ENCODE measurements at regions not wholly inside any gene's neighbourhood (a gene's known extent, or its start where the extent isn't known, plus 50 kb on each side); places are given as distances from the start of the nearest gene placed in this dataset.
"Not testable (repeated sequence)": the region's sequence is repeated elsewhere in the genome, so short reads cannot be mapped to it uniquely, and the experiment has no call there.

DNA sequence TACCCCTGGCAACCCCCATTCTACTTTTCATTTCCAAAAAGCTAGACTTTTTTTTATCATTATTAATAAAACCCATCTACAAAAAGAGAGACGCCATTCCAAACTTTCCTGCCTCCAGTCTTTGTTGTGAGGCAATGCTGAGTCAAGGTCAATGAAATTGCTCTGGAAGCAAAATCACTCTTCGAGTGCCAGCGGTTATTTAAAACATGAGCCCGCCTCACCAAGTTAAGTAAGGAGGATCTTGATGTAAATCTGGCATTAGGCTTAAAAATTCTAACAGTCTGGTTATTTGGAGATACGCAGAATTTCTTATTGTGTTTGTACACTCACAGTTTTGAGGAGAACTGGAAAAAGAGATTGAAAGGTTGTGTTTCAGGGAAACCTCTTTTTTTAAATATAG is 1196.3 kb downstream of the TYW1 start:
- no peak for DNase-seq

DNA sequence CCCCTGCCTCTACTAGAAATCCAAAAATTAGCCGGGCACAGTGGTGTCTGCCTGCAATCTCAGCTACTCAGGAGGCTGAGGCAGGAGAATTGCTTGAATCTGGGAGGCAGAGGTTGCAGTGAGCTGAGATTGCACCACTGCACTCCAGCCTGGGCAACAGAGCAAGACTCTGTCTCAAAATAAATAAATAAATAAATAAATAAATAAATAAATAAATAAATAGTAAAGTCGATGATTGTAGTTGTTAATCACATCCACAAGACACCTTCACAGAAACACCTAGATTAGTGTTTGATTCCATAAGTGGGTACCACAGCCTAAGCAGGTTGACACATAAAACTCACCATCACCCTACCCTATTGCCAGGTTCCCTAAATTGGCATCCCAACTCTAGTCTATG is 1199.0 kb downstream of the TYW1 start:
- not testable (repeated sequence) for DNase-seq

DNA sequence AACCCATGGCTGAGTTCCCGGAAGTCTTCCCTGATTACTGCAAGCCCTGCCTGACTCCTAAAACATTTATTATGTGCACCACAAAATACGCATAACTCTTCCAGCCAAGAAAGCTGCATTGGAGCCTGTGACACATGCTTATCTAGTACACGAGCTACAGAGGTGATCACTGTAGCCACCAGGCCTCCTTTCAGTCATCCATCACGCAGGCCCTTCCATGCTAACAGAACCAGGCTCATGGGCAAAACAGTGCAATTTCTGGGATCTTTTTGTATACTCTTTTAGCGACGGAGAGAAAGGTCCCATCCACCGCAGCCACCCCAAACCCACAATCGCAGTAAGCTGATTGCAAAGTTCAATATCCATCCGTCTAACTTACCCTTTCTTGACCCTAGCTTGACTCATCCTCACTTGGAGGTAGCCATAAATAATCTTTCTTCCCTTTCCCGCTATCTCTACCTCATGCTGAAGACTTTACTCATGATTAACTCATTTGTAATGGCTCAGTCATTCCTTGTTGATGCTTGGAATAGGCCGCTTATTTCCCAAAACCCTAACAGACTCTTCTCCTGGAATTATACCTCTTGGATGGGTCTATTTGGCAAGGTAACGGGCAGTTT is 1203.5 kb downstream of the TYW1 start:
- DNase-seq: no peak

DNA sequence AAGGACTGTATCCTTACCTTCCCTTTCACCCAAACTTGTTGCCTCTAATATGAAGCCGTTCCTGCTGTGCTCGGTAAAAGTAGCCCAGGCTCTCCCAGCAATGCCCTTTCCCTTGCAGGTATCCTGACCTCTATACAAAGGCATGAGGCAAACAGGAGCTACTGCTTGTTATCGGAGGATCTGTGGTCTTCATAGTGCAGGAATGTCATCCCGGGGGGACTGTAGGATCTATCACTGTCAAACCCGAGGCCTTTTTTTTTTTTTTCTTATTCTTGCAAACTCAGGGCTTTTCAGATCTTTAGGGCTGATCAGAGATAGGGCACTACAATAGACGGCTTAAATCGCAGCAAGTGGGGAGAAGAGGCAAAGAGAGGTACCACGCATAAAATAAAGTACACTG is 1206.6 kb downstream of the TYW1 start:
- no peak for DNase-seq

DNA sequence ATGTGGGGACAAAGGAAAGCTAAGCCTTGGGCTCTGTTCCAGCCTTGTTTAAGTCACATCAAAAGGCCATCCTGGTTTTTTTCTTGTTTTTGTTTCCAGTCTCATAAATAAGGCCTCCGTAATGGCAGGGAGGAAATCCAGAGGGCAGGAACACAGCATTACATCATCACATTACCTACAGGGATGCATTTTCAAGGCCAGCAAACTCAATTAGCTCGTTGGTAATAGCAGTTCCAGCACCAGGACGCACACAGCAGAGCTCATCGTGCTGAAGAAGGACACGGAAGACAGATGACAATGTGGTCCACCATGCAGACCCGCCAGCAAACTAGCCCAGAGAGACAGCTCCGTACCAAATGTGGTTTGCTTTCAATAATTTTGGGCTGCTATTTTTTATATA is 1209.2 kb downstream of the TYW1 start:
- DNase-seq: no peak

DNA sequence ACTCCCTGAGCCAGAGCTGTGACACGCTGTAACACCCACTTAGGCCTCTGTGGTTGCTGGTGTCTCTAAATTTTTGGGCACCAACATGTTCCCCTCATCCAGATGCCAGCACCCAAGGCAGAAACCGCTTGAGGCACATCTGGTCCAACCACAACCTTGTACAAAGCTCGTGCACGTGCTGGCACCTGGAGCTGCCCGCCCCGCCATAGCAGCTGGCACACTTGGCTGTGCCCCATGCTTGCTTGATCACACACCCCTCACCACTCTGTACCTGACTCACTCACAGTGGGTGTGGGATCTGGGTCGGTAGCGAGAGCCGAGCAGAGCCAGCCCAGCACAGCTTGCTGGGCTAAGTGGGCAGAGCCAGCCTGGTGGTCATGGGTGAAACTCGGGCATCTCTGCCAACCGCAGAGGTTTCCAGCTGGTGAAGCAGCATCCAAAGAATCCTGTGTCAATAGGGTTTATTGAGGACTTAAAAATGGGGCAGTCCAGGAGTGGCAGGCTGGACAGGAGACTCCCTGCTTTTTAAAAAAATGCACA is 1210.4 kb downstream of the TYW1 start:
- no peak for DNase-seq

DNA sequence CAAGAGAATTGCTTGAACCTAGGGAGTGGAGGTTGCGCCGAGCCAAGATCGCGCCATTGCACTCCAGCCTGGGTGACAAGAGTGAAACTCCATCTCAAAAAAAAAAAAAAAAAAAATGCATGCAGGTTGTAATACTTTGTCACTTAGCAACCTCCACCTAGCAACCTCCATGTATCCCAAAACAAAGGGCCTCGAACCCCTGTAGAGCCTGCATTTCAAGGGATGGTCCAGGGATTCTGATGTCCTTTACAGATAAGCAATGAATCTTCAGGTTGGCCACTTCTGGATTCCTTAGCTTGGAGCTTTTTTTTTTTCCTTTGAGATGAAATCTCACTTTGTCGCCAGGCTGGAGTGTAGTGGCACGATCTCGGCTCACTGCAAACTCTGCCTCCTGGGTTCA is 1211.0 kb downstream of the TYW1 start:
- DNase-seq: no peak

DNA sequence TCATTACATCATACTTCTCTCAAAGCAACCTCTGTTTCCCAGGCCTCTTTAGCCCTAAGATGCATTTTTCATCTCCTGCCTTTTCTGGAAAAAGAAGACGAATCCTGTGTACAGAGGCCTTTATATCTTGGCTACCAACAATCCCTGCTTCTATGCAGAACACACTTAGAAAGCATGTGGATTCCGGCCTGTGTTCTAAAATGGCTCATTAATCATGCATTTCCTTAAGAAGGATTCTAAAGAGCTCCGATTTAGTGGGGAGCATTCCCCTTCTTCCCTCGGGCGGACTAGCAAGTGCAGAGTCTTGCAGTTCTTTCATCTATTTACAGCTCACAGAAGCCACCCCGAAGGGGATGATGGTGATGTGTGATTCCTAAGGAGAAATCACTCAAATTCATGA is 1212.9 kb downstream of the TYW1 start:
- DNase-seq: no peak

DNA sequence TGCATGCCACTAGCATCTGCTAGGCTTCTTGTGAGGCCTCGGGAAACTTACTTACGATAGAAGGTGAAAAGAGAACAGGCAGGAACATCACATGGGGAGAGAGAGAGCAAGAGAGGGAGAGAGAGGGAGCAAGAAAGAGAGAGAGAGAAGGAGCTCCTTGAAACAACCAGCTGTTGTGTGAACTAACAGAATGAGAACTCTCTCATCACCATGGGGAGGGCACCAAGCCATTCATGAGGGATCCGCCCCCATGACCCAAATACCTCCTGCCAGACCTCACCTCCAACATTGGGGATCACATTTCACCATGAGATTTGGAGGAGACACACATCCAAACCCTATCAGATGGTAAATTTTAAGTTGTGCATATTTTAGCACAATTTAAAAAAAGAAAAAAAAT is 1217.2 kb downstream of the TYW1 start:
- DNase-seq: no peak

DNA sequence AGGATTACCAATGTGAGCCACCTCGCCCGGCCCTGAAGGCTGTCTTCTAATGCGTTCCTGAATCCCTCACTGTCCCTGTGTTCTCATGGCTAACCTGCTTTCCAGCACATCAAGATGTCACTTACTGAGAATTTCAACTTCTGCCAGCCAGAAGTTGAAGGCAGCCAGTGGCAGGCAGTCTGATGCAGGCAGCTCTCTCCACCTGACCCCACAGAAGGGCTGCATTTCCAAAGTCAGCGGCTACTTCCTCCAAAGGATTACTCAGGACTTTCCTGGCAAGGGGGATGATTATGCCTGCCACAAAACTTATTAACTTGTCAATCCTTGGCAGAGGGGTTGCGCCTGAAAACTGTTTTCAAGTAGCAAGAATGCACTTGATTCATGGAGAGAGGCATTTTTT is 1219.4 kb downstream of the TYW1 start:
- DNase-seq: no peak

DNA sequence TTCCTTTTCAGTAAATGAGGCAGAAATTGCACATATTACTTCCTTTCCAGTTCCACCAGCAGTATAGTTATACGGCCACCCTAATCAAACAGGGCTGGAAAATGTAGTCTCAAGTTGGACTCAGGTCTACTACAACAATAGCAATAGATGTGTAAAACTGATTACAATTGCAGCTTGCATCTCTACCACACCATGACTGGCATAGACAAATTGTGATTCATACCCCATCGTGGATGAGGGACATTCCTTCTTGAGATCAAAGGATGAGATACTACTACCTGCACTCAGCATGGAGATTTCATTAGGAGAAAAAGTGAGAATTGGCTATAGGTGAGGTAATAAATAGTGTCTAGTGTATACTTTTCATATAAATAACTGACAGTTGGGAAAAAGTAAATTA is 1220.8 kb downstream of the TYW1 start:
- no peak for DNase-seq

DNA sequence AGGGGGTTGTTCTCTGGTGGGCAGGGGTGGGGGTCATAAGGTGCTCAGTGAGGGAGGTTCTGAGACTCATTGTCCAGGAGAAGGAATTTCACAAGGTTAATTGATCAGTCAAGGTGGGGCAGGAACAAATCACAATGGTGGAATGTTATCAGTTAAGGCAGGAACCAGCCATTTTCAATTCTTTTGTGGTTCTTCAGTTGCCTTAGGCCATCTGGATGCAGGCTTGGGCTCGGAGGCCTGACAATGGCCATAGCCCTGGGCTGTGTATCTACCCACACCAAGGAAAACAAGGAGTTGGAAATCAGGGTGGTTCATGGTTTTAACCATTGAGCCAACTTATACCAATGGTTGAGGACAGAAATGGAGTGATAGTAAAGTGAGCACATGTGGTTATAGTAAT is 1221.8 kb downstream of the TYW1 start:
- no peak for DNase-seq

DNA sequence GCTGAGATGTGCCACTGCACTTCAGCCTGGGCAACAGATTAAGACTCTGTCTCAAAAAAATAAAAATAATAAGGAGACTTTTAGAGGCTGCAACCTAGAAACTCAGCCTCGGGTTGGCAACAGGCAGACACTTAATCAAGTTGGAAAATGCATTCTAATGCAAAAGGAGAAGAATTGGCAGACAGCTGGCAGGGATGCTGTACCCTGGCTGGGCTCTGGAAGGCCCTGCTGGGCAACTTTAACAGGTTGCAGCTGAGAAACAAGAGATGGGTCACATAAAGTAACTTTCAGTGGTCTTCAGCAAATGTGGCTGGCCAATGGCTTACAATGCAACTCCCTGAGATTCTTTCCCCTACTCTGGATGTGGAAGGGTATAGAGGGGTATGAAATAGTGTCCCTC is 1225.7 kb downstream of the TYW1 start:
- no peak for DNase-seq

DNA sequence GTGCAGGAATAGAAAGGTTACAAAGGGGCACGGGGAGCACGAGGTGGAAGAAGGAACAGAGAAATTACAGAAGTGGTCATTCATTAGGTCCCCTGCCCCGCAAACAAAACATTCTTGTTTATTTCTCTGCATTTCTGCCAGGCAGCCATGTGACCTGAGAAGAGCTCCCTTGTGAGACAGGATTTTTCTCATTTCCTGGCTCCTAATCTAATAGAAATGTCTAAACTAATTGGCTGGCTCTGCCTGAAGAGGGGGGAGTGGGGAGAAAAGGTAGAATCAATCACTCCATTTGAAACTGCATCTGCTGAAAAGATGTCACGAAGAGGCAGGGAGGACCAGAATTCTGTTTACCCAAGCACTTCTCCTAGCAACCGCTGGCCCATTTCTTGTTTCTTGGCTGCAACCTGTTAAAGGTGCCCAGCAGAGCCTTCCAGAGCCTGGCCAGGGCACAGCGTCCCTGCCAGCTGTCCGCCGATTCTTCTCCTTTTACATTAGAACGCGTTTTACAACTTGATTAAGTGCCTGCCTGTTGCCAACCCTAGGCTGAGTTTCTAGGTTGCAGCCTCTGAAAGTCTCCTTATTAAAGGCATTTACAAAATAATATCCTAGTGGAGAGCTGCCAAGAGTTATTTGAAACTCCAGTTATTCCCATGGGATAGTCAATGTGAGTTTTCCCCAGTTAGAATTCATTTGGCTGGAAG is 1227.6 kb downstream of the TYW1 start:
- peak; percentile 63 to 84 for DNase-seq

DNA sequence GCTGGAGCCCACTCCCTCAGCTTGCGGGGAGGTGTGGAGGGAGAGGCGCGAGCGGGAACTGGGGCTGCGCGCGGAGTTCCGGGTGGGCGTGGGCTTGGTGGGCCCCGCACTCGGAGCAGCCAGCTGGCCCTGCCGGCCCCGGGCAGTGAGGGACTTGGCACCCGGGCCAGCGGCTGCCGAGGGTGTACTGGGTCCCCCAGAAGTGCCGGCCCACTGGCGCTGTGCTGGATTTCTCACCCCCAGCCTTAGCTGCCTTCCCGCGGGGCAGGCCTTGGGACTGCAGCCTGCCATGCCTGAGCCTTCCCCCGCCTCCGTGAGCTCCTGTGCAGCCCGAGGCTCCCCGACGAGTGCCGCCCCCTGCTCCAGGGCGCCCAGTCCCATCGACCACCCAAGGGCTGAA is 1234.4 kb downstream of the TYW1 start:
- not testable (repeated sequence) for DNase-seq

DNA sequence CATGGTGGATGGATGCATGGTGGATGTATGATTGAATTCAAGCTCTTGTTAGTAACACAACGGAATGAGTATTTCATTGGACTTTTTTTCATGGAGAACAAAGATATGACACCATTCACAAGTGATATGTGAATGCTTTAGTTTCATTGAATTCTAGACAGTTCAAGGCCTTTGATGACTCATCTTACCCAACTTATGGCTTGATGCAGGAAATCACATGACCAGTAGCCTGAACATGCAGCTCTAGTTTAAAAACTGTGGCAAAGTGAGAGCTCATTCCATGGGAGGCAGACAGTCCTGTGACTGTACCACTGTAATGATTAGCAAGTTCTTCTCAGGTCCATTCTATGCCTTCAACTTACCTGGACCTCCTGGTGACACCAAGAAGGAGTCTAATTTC is 1239.3 kb downstream of the TYW1 start:
- no peak for DNase-seq

DNA sequence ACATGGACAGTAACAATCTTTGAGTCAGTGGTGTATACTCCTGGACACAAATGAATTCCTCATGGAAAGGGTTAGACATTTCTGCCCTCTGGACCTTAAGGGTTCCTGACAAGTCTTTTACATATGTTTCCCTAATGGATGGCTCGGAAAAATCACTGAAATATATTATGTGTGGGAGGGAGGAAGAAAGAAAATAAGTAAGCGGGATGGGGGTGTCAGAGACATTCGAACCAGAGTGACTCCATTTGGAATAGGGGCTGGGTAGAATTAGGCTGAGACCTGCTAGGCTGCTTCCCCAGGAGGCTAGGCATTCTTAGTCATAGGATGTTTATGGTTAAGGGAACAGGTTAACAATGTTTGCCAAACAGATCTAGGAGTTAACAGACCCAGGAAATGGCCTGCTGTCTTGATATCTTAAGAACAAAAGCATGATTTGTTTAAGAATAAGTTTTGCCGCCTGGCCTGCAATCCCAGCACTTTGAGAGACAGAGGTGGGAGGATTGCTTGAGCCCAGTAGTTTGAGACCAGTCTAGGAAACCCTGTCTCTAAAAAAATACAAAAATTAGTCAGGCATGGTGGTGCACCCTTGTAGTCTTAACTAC is 1241.7 kb downstream of the TYW1 start:
- no peak for DNase-seq

DNA sequence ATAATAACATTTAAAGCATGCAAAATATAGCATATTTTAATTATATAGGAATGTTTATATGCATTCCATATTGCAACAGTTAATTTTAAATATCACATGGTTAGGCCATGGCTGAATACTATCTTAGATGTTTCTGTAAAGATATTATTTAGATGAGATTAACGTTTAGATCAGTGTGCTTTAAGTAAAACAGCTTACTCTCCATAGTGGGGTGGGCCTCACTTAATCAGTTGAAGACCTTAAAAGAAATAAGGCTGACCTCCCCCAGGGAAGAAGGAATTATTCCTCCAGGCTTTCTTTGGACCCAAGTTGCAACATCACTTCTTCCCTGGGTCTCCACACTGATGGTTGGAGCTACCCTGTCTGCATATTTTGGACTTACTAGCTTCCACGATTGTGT is 1246.5 kb downstream of the TYW1 start:
- DNase-seq: no peak

DNA sequence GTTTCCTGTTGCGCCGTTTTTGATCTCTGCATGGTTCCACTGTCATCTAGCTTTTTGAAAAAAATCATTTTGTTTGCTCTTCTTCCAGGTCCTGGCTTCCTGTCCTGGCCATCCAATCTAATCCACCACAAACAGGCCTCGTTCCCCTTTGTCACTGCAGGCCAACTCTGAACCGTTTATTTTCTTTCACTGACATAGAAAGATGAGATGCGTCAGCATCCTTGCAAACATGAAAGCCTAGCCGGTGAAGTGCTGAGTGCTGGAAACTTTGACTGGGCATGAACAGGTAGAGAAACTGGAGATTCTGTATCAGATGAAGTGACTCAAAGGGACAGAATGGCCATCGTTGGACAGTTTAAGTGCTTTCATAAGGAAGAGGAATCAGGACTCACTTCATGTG is 1247.8 kb downstream of the TYW1 start:
- DNase-seq: no peak

DNA sequence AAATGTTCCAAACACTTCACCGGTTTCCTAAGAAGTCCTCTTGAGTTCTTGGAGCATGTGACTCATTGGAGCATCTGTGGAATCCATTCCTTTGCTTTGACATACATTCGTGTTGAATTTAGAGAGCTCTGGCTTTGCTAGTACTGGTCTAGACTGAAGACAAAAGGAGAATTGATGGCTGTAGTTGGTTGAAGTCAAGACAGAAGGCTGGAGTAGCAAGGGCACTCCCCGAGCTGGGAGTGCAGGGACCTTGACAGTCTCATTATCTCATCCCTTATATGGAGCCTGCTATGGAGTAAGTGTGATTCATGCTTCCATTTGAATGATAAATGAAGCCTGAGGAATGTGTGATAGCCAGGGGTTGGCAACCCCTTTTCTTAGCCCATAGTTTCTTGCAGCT is 1249.1 kb downstream of the TYW1 start:
- no peak for DNase-seq

DNA sequence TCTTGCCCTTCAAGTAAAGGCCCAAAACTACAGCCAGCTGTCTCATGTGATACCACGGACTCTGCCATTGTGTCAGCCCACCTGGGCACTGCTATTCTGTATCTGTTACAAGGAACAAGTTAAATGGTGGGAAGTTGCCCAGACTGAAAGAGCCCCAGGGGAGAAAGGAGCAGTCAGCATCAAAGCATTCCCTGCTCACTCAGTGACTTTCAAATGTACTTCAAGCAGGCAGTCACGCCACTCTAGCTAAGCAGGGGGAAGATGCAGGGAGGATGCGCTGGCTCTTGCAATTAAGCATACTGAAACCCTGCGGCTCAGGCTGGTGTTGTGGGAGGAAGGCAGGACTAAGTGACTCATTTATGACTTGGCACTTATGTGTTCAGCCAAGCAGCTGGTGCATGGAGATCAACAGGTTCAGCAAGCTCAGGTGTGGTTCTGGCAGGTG is 1249.6 kb downstream of the TYW1 start:
- no peak for DNase-seq

DNA sequence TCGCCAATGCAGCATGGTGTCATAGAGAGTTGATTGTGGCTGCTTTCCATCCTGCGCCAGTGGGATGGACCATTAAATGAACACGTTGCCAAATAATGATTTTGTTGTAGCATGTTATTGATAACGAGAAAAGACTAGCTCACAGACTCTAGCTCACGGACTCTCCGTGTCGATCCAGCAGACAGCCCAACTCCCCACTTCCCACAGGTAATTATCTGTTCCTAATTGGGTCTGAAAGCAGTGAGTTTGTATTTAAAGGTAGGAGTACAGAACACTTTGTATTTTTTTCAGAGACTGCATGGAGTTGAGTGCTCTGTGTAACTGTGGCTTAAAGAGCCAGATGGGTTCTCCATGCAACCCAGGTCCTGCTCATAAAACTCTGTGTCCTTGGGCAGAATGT is 1250.5 kb downstream of the TYW1 start:
- DNase-seq: no peak

DNA sequence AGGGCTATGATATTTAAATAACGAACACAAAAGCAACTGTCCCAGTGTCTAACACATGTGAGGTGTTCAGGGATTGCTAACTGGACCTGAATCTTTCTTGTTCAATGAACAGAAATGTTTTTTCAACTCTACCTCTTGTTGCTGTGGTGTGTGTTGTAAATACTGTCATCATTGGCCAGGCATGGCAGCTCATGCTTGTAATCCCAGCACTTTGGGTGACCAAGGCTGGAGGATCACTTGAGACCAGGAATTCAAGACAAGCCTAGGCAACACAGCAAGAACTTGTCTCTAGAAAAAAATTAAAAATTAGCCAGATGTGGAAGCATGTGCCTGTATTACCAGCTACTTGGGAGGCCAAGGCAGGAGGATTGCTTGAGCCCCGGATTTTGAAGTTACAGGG is 1250.9 kb downstream of the TYW1 start:
- DNase-seq: no peak

DNA sequence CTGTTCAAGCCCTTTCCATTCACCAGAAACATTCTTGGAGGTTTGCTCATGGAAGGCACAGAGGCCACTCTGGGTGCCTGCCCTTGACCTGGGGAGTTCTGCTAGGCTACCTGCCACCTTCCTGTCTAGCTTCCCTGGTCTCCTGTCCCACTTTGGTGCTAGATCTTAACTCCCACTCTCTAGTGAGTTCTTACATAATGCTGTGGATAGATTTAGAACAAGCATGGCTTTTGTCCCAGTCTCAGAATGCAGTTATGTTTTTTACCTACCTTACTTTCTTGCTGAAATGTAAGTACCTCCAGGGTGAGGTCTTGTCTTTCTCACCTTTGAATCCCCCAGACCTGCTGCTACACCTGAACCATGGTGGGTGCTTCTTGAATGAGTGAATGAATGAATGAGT is 1252.3 kb downstream of the TYW1 start:
- no peak for DNase-seq

All from NCI-H524 (cell line).